Astrocyte of the hippocampus (primary cell): ENCODE measurements at regions not wholly inside any gene's neighbourhood (a gene's known extent, or its start where the extent isn't known, plus 50 kb on each side); places are given as distances from the start of the nearest gene placed in this dataset.
A peak's percentile ranks its signal among the peaks of the same experiment; 100 is the strongest.

Experiments
- DNase-seq: peaks from one replicate; pipeline ENCODE4 v3.0.0; 2011; ENCODE audit warnings: low read depth, low spot score

DNA sequence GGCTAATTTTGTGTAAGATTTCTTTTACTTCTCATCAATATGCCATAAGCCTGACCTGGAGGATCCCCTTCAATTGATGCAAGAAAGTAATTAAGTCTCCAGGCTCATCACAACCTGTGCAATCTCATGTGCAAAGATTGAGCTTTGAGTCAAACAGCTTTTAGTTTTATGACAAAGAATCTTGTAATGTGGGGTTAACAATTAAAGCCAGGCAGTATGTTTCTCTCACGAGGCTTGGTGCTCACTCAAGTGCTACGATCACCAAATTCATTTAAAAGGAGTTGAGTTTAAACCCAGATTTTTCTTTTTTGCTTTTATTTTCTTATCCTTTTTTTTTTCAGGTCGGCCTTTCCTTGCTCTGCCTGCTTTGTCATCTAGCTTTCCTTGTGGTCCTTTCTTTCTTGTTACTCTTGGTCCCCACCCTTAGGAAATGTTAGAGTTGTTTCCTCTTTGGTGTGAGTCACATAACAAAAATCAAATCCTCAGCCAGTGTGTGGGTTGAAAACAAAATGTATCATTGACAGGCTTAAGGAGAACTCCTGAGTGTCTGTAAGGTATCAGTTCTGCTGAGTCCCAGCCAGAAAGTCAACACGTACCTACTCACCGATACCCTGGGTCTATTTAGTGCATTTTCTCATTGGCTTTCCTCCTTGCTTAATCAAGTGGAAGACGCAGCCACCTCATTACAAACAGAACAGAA lies 1037.2 kb downstream of the ADGRL2 start:
- DNase-seq, result peak; percentile 44

DNA sequence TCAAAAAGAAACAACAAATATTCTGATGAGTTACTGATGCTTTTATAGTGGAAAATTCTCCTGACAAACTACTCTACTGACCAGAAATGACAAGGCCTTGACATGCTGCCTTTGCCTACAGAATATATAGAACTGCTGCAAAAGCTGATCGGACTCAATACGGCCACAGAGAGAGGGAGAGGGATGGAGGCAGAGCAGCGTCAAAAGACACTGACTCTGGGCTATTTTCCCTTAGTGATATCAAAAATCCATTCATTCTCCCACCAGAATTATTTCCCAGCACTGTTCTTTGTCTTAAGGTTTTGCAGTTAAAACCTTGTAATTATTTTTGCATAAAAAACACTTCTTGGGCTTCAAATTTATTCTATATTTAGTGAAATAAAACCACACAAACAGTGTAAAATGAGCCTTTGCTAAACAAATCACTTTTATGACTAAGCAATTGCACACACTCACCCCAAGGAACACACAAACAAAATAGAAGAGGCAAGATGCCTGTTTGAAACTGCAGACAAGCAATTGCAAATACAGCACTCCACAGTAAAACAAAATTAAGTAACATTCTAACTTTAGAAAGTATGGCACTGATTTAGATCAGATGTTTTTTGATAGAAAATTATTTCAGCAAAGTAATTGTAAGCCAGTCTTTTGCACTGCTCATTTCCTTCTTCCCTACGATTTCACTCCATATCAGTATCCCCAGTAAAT lies 1036.4 kb downstream of the ADGRL2 start:
- no peak for DNase-seq

DNA sequence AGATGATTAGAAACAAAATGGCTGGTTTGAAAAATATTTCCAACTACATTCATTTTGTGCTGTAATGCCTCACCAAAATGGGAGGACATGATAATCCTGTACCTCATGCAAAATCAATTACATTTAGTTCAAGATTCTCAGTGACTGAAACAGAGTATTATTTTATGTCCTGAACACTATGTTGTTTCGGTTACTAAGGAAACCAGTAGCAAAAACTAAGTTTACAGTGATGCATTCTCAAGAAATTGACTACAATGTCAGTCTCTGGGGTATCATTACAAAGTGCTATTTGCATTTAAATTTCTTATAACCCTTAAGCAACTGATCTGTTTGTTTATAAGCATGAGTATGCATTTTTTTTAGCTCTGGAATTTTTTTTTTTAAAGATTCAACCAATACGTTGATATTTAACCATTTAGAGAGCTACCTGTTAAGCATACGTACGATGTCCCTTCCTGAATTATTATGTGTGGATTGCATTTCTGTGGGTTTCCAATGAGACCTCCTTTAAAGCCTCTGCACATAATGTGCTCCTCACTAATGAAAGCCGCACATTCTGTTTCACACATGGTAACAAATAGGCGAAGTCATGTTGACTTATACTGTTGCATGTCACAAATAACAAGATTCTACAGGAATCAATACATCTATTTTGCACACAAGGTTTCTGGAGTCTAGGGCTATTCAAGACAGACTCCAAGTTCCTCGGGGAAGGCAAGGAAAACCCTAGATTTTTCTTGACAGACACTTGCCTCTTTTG lies 1035.7 kb downstream of the ADGRL2 start:
- DNase-seq, result no peak

DNA sequence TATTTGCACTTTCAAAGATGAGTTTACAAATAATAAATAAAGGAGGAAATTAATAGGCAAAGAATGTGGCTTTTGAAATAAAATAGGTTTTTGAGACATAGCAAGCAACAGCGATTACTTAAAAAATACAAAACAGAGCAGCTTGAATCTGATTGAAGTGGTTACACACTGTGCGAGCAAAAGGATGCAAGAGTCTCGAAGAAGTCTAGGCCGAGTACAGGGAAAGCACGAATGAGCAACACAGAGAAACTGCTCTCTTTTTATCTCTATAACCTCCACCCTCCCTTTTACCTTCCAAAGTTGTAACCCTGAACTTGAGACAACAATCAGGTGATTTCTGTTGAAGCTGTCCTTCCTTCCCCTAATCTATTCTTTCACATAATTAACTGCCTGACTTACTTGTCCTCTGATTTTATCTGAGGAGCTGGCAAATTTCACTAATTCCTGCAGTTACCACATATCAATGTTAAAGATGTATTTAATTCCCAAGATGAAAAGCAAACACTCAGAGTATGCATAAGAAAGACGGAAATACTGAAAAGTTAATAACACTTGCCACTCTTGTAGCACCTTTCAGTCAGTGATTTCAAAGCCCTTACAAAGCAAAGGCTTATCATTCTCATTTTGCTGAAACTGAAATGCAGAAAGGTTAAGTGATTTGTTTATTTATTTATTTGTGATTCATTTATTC lies 1030.1 kb downstream of the ADGRL2 start:
- DNase-seq, result no peak

DNA sequence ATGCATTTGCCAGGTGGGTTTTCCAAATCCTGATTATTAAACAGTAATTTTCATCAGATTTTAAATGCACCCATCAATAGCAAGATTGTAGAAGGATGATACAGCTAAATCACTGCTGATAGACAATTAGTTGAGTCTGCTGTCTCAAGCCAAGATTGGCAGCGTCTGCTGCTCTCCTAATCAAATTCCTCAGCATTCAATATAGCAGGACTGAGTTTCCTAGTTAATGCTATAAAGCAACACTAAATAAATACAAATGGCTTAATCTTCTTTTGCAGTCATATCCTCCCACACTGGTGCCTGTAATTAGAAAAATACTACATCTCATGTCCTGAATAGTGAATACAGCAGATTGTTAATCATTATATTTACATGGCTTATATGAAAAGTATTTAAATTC lies 1028.8 kb downstream of the ADGRL2 start:
- no peak for DNase-seq

DNA sequence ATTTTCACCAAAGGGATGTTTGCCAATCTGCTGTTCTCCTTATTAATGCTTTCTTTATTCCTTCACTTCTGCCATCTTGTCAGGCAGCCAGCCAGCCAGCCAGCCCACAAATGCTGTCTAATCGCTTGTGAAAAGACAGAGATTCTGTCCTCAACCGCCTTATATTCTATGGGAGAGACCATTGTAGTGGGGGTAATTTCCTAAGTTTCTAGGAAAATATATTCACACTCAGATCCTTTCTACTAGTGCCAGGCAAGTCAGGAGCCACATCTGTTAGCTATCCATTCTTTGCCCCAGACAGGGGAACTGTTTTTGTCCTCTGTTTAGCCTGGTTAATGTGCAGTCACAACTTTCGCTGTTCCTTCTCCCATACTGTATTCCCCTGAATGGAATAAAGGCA lies 1023.1 kb downstream of the ADGRL2 start:
- DNase-seq, result no peak

DNA sequence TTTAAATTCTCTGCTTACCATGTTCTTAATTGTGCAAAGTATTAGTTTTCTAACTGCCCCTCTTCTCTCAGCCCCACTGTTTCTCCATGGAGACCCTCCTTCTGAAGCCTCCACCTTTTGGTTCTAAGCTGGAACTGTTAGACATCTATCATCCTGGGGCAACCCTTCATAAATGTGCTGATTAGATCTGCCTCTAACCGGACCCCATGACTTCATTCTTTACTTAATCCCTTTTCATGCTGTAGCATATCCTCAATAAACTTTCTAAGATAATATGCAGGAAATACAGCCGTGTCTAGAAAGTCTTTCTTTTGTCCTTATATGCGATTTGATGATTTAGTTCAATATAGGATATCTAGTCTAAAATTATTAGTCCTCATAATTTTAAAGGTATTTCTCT lies 1020.1 kb downstream of the ADGRL2 start:
- DNase-seq, result no peak

DNA sequence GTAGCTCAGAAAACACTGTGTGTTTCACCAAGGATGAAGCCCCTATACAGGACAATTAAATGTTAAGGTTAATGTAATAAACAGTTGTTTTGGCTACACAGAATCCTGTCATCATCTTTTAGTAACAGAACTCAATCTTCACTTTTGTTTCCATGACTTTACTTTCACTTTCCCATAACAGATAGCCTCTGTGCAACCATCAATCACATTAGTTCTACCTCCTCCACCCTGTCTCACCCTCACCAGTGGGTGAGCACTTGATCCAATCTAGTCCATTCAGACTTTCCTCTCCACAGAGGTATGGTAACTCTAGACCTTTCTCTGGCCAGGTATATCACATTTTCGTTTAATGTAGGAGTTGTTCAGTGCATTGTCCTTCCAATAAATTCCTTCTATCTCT lies 1018.5 kb downstream of the ADGRL2 start:
- no peak for DNase-seq

DNA sequence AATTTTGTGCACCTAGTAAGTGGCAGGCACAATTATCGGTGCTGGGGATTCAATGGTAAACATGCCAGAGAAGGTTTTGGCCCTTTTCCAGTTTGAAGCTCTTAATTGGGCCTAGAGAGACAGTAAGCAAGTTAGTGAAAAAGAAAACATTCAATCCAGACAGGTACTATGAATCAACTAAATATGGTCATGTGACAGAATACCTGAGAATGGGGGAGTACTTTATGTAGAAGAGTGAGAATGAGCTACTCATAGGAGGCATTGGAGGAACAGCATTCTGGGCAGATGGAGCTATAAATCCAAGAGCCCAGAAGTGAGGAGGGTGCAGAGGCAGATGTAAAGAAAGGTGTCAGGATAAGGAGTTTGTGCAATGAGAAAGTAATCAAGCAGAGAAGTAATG lies 1017.9 kb downstream of the ADGRL2 start:
- DNase-seq, result no peak

DNA sequence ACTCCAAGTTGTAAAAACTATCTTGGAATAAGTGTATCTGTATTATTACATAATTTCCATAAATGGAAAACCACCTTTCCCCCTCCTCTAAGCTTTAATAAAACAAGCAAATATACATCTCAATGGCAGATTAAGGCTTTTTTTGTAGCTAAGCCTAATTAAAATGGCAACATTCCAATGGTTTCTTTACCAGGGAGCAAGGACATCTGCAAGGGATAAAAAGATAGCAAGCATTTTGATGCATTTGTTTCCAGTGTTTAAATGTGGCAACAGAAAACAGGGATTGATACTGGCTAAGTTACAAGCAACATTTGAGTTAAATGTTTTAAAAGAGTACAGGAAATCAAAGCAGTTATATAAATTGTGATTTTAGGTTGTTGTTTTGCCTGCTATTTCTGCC lies 1012.7 kb downstream of the ADGRL2 start:
- no peak for DNase-seq

DNA sequence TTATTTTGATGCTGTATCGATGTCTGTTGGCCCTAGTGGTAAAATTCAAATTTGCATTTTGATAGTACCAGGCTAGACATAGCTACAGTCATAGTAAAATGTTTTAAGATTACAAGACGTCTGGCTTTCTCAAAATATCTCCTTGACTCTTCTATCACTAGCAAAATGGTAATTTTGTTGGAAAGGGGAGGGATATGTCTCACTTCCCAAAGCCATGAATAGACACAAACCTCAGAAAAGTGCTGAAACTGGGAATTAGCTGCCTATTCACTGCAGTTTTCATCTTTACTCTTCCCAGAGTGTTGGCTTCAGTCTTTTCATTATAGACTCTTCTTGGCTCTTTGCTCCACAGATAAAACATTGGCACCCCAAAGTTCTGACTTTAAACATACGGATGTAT lies 1009.9 kb downstream of the ADGRL2 start:
- no peak for DNase-seq

DNA sequence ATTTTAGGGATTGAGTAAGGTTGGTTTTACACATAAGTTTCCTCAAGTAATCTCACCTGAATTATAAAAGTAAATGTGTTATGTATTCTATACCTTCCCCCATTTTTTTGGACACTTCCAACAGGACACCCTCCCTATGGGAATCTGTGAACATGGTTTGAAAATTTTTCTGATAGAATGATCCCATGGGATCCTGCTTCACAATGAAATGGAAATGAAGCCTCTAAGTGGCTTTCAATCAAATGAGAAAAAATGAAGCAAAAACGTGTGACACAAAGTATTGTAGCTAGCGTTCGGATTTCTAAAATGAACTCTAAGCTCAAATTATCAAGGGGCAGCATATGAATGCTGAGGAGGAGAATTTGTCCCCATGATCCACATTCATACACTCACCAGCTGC lies 1006.8 kb downstream of the ADGRL2 start:
- DNase-seq, result no peak

DNA sequence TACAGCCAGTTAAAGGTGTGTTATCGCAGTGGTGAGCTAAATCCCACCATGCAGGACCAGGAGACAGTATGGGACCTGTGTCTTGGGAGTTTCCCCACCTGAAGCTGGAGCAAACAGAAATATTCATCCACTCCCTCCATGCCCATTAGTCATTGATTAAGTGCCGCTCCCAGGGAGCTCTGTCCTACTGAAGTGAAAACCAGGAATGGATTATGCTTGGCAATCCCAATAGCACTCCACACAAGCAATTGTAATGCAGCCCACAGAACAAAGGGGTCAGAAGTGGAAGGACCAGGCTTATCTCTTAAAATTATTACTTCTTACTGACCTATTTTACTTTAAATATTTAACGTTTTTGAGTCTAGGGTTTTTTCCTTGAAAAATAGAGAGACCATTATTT lies 1005.4 kb downstream of the ADGRL2 start:
- no peak for DNase-seq

DNA sequence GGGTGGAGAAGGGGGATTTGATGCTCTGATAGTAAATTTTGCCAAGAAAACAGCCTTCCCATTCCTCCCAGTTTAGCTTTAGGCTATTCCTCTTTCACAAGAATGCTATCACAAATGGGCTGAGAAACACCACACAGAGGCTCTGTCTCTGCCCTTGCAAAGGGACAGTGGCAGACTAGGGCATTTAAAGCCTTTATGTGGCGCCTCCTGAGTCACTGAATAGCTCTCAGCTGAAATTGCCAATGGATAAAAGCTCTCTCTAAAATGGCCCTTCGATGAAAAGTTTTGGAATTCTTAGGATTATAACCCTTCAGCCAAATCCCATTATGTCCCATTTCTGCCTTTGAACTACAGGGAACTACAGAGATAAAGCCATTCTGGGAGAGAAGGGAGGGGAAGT lies 1000.4 kb downstream of the ADGRL2 start:
- no peak for DNase-seq

DNA sequence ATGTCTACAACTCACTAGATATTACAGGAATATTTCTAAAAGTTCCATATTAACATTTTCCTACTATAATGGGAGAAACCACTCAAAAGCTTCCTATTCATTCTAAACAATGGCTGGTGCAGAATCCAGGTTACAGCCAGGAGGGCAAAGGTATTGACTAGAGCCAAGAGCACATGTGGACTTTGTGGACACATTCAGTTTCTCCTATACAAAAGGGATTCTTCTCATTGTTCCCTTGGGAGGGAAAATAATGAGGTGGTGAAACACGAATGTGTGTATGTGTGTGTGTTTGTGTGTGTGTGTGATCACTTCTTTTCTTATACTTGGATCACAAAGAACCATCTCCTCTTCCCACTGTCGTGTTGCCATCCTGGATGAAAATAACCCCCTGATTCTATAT lies 1000.0 kb downstream of the ADGRL2 start:
- DNase-seq, result no peak

DNA sequence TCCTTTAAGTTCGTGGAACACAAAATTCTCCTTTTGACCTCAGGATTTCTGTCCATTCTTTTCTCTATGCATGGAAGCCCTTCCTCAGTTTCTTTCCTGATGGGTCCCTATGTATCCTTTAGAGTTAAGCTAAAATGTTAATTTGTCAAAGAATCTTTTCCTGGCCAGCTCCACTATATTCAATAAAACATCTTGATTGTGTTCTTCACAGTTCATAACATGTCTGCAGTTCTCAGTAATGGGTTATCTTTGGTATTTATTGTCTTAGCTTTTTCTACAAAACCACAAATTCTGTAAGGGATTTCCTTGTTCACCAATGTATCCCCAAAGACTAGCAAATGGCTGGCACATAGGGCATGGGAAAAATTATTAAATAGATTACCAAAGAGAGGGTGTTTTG lies 998.5 kb downstream of the ADGRL2 start:
- no peak for DNase-seq

DNA sequence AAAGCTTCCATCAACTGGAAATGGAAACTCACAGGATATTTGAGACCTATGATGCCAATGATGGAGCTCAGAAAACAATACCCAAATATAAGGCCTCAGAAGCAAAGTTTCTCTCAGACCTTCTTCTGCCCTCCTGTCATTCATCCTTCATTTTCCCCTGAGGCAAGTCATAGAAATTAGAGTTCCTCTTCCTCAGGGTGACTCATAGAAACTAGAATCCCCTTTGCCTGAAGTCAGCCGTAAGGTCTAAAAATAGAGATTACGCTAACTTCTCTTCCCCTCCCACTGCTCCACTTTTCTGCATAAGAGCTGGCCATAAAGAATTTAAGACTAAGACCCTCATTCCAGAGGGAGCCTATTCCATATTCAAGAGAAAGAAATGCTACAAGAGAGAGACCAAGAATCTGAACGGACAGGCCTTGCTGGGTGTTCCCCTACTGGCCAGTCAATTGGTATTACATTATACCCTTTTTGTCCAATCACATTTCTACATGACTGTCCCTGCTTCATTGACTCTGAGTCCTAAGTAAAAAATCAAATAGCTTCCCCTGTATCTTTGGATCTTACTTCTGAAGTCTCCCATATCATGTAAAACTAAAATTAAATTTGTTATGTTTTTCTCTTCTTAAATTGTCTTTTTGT lies 994.9 kb downstream of the ADGRL2 start:
- DNase-seq, result no peak

DNA sequence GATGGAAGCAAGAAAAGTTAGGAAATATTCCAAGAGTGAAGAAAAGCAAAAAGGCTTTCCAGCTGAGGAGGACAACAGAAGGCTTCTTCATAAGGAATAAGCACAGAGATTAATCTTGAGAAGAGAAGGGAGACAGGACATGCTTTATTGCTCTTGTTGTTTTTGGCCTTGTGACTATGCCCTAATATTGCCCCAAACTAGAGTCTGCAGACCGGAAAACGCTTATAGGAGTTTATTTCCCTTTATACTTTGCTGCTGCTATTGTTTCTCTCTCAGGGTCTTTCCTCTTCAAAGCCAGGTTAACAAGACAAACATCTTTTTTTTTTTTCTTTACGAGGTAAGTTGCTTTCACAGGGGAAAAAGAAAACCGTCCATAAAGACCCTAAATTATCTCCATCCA lies 991.4 kb downstream of the ADGRL2 start:
- DNase-seq, result no peak

DNA sequence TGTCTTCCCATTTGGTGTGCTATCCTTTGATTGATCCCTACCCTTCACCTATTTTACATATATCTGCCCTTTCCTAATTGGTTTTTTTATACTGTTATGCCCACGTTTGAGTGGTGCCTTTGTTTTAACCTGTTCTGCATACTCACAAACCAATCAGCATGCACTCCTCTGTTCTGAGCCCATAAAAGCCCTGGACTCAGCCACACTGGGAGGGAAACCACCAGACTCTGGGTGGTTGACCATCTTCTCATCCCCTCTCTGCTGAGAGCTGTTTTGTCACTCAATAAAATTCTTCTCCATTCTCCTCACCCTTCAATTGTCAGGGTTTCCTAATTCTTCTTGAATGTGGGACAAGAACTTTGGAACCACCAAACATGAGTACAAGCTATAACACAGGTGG lies 989.8 kb downstream of the ADGRL2 start:
- no peak for DNase-seq

DNA sequence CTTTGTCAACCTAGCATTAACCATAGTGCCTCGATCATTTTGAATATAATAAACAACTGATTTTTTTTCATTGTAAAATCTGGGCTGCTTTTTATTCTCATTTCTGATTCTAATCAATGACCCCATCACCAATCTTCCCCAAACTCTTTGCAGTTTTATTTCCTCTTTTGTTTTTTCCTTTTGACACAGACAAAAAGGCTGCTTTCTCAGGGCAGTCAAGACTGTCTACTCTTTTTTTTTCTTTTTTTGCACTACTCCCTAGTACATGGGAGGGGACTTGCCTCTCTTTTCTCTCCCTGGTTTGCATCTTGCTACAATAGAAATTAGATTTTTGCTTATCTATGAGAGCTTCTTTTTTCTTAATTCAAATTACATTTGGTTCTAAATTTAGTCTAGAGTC lies 987.9 kb downstream of the ADGRL2 start:
- no peak for DNase-seq

DNA sequence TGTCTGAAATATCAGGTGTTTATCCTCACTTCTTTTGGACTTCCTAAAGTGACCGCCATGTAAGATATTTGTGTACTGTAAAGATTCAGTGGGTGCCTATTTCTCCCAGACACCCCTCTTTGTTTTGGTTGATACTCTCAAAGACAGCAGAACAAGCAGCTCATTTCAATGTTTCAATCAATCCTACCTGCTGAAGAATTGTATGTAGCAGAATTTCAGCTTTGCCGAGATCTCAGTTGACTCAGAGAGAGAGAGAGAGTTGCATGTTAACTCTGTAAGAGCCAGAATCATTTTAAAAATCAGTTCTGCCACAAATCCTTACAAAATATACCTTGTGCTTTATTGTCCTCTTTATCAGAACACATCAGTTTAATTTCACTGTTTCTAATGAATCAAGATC lies 987.3 kb downstream of the ADGRL2 start:
- no peak for DNase-seq

DNA sequence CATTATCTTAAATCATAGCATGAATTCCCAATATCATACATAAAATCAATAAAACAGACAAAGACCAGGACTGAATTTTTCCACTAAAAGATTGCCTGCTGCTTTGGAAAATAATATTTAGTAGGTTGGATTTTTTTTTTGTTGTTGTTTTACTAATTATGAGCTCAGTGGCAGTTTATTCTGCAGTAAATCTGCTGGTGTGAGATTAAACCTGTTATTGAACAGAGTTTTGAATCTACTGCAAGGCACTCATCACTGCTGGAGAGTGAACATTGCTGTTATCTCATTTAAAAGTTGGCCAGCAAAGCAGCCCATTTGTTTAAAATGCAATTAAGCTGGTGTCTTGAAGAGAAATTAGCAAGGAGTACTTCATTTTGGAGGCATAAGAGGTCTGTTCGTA lies 986.1 kb downstream of the ADGRL2 start:
- no peak for DNase-seq
